Erythroblast (primary cell): ENCODE measurements at regions not wholly inside any gene's neighbourhood (a gene's known extent, or its start where the extent isn't known, plus 50 kb on each side); places are given as distances from the start of the nearest gene placed in this dataset.

Experiments used
- GATA1 ChIP-seq: IDR thresholded peaks from 2 replicates; pipeline ENCODE4 v1.6.1; 2011; ENCODE audit warnings: low read depth, mild to moderate bottlenecking, control low read depth, low read length, moderate library complexity
- POLR2A ChIP-seq: IDR thresholded peaks from 2 replicates; pipeline ENCODE4 v1.6.1; 2011; ENCODE audit warnings: mild to moderate bottlenecking, low read length

- TF ChIP-seq POLR2A = no peak
- no peak for TF ChIP-seq GATA1
Measured at GRCh38 chr2:220393711-220394110, 766.3 kb downstream of the SLC4A3 start.
